D721Med (cell line): ENCODE measurements at regions not wholly inside any gene's neighbourhood (a gene's known extent, or its start where the extent isn't known, plus 50 kb on each side); places are given as distances from the start of the nearest gene placed in this dataset.
"Not testable (repeated sequence)": the region's sequence is repeated elsewhere in the genome, so short reads cannot be mapped to it uniquely, and the experiment has no call there.

ENCODE experiments used
- DNase-seq: peaks from one replicate; pipeline ENCODE4 v3.0.0; 2011; ENCODE audit warnings: low spot score; ENCODE audit not compliant: insufficient read length
- FAIRE-seq: peaks from 2 replicates; lab custom pipeline; 2011; peaks lifted over from hg19 to GRCh38; lab: Jason Lieb, UNC
- TF ChIP-seq, protein P1 (sequence below): IDR thresholded peaks from 2 replicates; pipeline ENCODE4 v1.5.1; 2012; ENCODE audit warnings: mild to moderate bottlenecking, control low read depth; ENCODE audit not compliant: insufficient read depth; ENCODE audit errors: missing control alignments

- no peak for DNase-seq
- no peak for FAIRE-seq
- TF ChIP-seq, protein P1, sequence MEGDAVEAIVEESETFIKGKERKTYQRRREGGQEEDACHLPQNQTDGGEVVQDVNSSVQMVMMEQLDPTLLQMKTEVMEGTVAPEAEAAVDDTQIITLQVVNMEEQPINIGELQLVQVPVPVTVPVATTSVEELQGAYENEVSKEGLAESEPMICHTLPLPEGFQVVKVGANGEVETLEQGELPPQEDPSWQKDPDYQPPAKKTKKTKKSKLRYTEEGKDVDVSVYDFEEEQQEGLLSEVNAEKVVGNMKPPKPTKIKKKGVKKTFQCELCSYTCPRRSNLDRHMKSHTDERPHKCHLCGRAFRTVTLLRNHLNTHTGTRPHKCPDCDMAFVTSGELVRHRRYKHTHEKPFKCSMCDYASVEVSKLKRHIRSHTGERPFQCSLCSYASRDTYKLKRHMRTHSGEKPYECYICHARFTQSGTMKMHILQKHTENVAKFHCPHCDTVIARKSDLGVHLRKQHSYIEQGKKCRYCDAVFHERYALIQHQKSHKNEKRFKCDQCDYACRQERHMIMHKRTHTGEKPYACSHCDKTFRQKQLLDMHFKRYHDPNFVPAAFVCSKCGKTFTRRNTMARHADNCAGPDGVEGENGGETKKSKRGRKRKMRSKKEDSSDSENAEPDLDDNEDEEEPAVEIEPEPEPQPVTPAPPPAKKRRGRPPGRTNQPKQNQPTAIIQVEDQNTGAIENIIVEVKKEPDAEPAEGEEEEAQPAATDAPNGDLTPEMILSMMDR = no peak
These were observed 499.7 kb downstream of the SLCO4C1 start for GRCh38 chr5:101796427-101796826.

DNA sequence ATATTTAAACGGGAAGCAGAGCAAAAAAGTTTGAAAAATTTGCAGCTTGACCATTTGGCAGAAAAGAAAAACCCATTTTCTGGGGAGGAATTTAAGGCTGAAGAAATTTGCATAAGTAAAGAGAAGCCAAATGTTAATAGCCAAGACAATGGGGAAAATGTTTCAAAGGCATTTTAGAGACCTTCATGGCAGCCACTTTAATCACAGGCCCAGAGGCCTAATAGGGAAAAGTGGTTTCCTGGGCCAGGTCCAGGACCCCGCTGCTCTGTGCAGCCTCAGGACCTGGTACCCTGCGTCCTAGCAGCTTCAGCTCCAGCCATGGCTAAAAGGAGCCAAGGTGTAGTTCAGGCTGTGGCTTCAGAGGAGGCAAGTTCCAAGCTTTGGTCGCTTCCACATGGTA is 507.3 kb downstream of the SLCO4C1 start:
- DNase-seq = no peak
- FAIRE-seq = no peak
- TF ChIP-seq, protein P1 = no peak

DNA sequence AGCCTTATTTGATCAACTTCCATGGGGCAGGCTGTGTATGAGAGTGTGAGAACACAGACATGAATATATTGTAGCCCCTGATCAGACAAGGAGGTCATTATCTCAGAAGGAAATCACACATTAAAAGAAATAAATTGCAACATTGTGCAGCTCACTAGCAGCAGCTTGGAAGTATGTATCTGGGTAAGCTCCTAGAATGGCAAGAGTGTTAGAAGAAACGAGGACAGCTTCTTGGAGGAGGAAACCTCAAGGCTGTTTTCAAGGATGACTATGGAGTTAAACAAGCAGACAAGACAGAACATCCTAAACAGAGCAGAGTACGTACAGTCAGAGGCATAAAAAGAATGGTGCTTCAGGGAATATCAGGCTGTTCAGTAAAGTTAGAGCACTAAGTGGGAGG is 511.0 kb downstream of the SLCO4C1 start:
- TF ChIP-seq, protein P1 = no peak
- DNase-seq = no peak
- FAIRE-seq = no peak

DNA sequence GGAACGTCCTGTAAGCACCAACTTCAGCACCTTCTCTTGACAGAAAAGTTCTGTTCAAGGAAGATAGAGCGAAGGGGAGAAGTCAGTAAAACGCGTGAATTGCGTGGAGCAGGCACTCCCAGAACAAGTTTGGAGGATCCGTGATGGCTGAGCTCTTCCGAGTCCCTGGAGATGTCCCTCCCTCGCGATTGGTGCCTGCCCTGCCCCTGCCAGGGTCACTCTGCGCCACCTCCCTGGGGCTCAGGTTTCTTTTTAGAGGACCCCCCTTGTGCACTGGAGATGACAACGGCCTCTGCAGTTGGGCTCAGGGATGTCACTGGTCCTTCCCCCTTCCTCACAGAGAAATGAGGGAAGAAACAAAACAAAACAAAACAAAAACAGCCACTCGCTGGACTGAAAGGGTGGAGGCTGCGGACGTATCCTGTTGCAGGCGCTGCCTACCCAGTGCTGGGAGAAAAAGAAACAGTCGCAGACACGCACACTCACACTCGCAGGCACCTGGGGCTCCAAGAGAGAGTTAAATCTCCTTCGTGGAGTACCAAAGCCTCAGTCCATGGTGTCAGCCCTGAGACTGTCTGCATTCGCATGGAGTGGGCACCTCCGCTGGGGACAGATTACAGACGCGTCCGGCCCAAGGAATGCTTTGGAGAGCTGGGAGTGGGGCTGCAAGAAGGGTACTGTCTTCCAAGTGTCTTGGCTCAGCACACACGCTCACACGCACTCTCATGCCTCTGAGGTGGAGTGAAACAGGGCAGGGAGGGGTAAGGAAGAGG is 512.7 kb downstream of the SLCO4C1 start:
- DNase-seq (no peak), FAIRE-seq (no peak)
- TF ChIP-seq, protein P1 = no peak

GRCh38 chr5:101782352-101783103 is 513.6 kb downstream of the SLCO4C1 start:
- DNase-seq (no peak), FAIRE-seq (no peak)
- TF ChIP-seq, protein P1 = no peak

DNA sequence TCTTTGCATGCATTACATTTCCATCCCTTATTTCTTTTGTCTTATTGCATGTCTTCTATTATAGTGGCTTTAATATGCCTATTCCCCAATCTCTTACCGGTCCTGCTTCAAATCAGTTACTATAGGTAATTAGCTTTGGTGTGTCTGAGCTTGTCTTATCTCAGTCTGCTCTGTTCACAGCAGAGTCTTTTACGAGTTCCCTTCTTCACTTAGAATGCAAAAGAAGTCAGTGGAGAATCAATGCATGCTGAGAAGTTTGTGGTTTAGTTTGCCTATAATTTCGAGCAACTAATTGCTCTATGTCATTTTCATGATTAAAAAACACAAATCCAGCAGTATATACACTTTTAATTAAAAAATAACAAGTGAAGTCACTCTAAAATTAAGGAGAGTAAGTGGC is 545.0 kb downstream of the SLCO4C1 start:
- TF ChIP-seq, protein P1 = no peak
- DNase-seq (no peak), FAIRE-seq (no peak)

DNA sequence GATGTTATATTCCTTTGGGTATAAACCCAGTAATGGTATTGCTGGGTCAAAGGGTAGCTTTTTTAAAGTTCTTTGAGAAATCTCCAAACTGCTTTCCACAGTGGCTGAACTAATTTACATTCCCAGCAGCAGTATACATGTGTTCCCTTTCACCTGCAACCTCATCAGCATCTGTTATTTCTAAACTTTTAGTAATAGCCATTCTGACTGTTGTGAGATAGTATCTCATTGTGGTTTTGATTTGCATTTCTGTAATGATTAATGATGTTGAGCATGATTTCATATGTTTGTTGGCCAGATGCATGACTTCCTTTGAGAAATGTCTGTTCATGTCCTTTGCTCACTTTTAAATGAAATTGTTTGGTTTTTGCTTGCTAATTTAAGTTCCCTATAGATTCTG is 553.1 kb downstream of the SLCO4C1 start:
- DNase-seq, FAIRE-seq: not testable (repeated sequence)
